ENCODE measurements at regions not wholly inside any gene's neighbourhood (a gene's known extent, or its start where the extent isn't known, plus 50 kb on each side); places are given as distances from the start of the nearest gene placed in this dataset.

GRCh38 chr7:67438913-67439505 lies 442.4 kb downstream of the TYW1 start:
- 65 to 76% (median 74%) methylated on average over 13 of the region's 13 CpGs for WGBS, 3 donors
- Histone ChIP-seq H3K27ac (no peak overlapping the region), H3K36me3 (no peaks in the 10 kb centered on the region), H3K9me3 (no peaks in the 10 kb centered on the region), H3K4me3 (no peak overlapping the region), H3K27me3 (no peaks in the 10 kb centered on the region), H3K4me1 (ENCODE audit: insufficient read depth) (peaks cover 1% of the 10 kb centered on the region)
- intact Hi-C loops (cut with DNase I) = no loop called here
- no peak for DNase-seq
- no peak for TF ChIP-seq CTCF (IDR thresholded peaks at IDR 0.05)
- no peak for TF ChIP-seq POLR2A (IDR thresholded peaks at IDR 0.05)
- no peak for TF ChIP-seq EP300 (IDR thresholded peaks at IDR 0.05)

GRCh38 chr7:67440321-67440720 lies 443.7 kb downstream of the TYW1 start:
- WGBS, 3 donors = 0% methylated on average over 2 of the region's 2 CpGs

GRCh38 chr7:67445728-67446127 lies 449.1 kb downstream of the TYW1 start:
- Histone ChIP-seq H3K27ac (no peak overlapping the region), H3K4me1 (ENCODE audit: insufficient read depth) (no peaks in the 10 kb centered on the region), H3K36me3 (no peaks in the 10 kb centered on the region), H3K27me3 (no peaks in the 10 kb centered on the region), H3K4me3 (no peak overlapping the region), H3K9me3 (no peaks in the 10 kb centered on the region)
- no peak for DNase-seq
- WGBS, 3 donors = 95 to 96% (median 95%) methylated on average over 4 of the region's 4 CpGs
- TF ChIP-seq EP300 (IDR thresholded peaks at IDR 0.05) (no peak), POLR2A (IDR thresholded peaks at IDR 0.05) (no peak), CTCF (IDR thresholded peaks at IDR 0.05) (no peak)
- intact Hi-C loops (cut with DNase I) = no loop called here

More at GRCh38 chr7:67440321-67440720, 443.7 kb downstream of the TYW1 start:
- H3K36me3 ChIP-seq = no peaks in the 10 kb centered on the region
- H3K9me3 ChIP-seq = no peaks in the 10 kb centered on the region
- no peak overlapping the region for H3K27ac ChIP-seq
- TF ChIP-seq CTCF (IDR thresholded peaks at IDR 0.05) (no peak), EP300 (IDR thresholded peaks at IDR 0.05) (no peak), POLR2A (IDR thresholded peaks at IDR 0.05) (no peak)
- H3K4me3 ChIP-seq = no peak overlapping the region
- DNase-seq = no peak
- H3K4me1 ChIP-seq (ENCODE audit: insufficient read depth) = peaks cover 1% of the 10 kb centered on the region
- no peaks in the 10 kb centered on the region for H3K27me3 ChIP-seq
- intact Hi-C loops (cut with DNase I) = no loop called here

- H3K4me3 ChIP-seq = no peak overlapping the region
- H3K4me1 ChIP-seq (ENCODE audit: insufficient read depth) = no peaks in the 10 kb centered on the region
Measured at GRCh38 chr7:67447297-67447696, 450.7 kb downstream of the TYW1 start.

More at GRCh38 chr7:67447297-67447696, 450.7 kb downstream of the TYW1 start:
- Histone ChIP-seq H3K9me3 (no peaks in the 10 kb centered on the region), H3K27me3 (no peaks in the 10 kb centered on the region), H3K36me3 (no peaks in the 10 kb centered on the region), H3K27ac (no peak overlapping the region)
- TF ChIP-seq POLR2A (IDR thresholded peaks at IDR 0.05) (no peak), EP300 (IDR thresholded peaks at IDR 0.05) (no peak), CTCF (IDR thresholded peaks at IDR 0.05) (no peak)
- intact Hi-C loops (cut with DNase I) = no loop called here
- no peak for DNase-seq

Data from ovary (tissue), 7 donors.